Calu3 (cell line): ENCODE measurements at regions not wholly inside any gene's neighbourhood (a gene's known extent, or its start where the extent isn't known, plus 50 kb on each side); places are given as distances from the start of the nearest gene placed in this dataset.

Source experiments
- BruUV-seq: library from RNA; stranded (reverse); fragments of 400-500 nt; replicated peaks from 2 replicates; lab custom pipeline; 2021; lab: Mats Ljungman, UMichigan
- CTCF ChIA-PET: fragments of 300-600 bp; sonication (Branson Sonifier 250); formaldehyde crosslinking; loops from one replicate; lab custom pipeline; 2022; ENCODE audit warnings: antibody characterized with exemption; lab: Charles Lee
- DNase-seq: peaks from one replicate; pipeline ENCODE4 v3.0.0; 2022
- H3K27ac Mint-ChIP-seq: one replicate; pipeline ENCODE4 v1.8.0; 2022; ENCODE audit warnings: mixed read lengths; ENCODE audit not compliant: unreplicated experiment
- H3K27me3 Mint-ChIP-seq: one replicate; pipeline ENCODE4 v1.8.0; 2022; ENCODE audit warnings: mixed read lengths; ENCODE audit not compliant: unreplicated experiment
- H3K36me3 Mint-ChIP-seq: one replicate; pipeline ENCODE4 v1.8.0; 2022; ENCODE audit warnings: mild to moderate bottlenecking, moderate library complexity, mixed read lengths; ENCODE audit not compliant: insufficient read depth, unreplicated experiment
- H3K4me1 Mint-ChIP-seq: one replicate; pipeline ENCODE4 v1.8.0; 2022; ENCODE audit warnings: mild to moderate bottlenecking, low read depth, mixed read lengths; ENCODE audit not compliant: unreplicated experiment
- H3K4me3 Mint-ChIP-seq: one replicate; pipeline ENCODE4 v1.8.0; 2022; ENCODE audit warnings: mild to moderate bottlenecking, low read depth, moderate library complexity, mixed read lengths; ENCODE audit not compliant: unreplicated experiment
- H3K9me3 Mint-ChIP-seq: one replicate; pipeline ENCODE4 v1.8.0; 2022; ENCODE audit warnings: low read depth, mixed read lengths; ENCODE audit not compliant: unreplicated experiment
- CTCF ChIP-seq: fragments of 200-600 bp; IDR thresholded peaks from one replicate; pipeline ENCODE4 v1.8.0; 2022; ENCODE audit warnings: antibody characterized with exemption; ENCODE audit not compliant: unreplicated experiment
- intact Hi-C: fragments of 100-400 bp; cut with micrococcal nuclease; formaldehyde crosslinking; loops from one replicate; pipeline ENCODE4 v1.10.0; 2022; ENCODE audit not compliant: unreplicated experiment

- peaks cover 3% of the 10 kb centered on the region for H3K9me3 Mint-ChIP-seq
- DNase-seq, result no peak
- CTCF ChIA-PET, result no interaction called here
- H3K4me3 Mint-ChIP-seq, result no peak overlapping the region
- BruUV-seq, result no TSS peak
- H3K27me3 Mint-ChIP-seq, result no peaks in the 10 kb centered on the region
- no peaks in the 10 kb centered on the region for H3K36me3 Mint-ChIP-seq
- TF ChIP-seq CTCF, result no peak
- intact Hi-C loops, result no loop called here
- no peaks in the 10 kb centered on the region for H3K4me1 Mint-ChIP-seq
- H3K27ac Mint-ChIP-seq, result no peak overlapping the region
Observed at GRCh38 chr9:118083161-118083560, 379.0 kb downstream of the TLR4 start.

- no peak overlapping the region for H3K4me3 Mint-ChIP-seq
- BruUV-seq, result no TSS peak
- H3K27me3 Mint-ChIP-seq, result no peaks in the 10 kb centered on the region
- CTCF ChIA-PET, result no interaction called here
- no peaks in the 10 kb centered on the region for H3K4me1 Mint-ChIP-seq
- intact Hi-C loops, result no loop called here
- H3K27ac Mint-ChIP-seq, result no peak overlapping the region
- no peak for TF ChIP-seq CTCF
- H3K36me3 Mint-ChIP-seq, result no peaks in the 10 kb centered on the region
- DNase-seq, result no peak
- H3K9me3 Mint-ChIP-seq, result peaks cover 3% of the 10 kb centered on the region
Observed at GRCh38 chr9:118088090-118088489, 383.9 kb downstream of the TLR4 start.

DNA sequence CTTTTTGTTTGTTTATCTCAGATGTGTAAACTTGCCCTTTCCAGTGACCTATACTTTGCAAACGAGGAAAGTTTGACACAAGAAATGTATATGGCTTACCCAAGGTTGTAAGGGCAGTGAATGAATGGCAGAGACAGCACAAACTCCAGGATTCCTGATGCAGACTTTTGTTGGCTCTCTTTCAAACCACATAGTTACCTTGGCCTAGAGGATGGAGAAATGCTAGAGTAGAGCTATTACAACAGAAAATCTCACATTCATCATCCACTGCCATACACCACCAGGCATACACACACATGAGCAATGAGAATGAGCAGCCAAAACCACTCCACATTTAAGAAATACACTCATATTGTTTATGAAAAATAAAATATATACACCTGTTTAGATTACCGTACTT, 387.0 kb downstream of the TLR4 start:
- no peaks in the 10 kb centered on the region for H3K27me3 Mint-ChIP-seq
- no peak for DNase-seq
- no peaks in the 10 kb centered on the region for H3K4me1 Mint-ChIP-seq
- H3K4me3 Mint-ChIP-seq, result no peak overlapping the region
- intact Hi-C loops, result no loop called here
- H3K9me3 Mint-ChIP-seq, result peaks cover 3% of the 10 kb centered on the region
- BruUV-seq, result no TSS peak
- CTCF ChIA-PET, result no interaction called here
- no peak for TF ChIP-seq CTCF
- no peaks in the 10 kb centered on the region for H3K36me3 Mint-ChIP-seq
- no peak overlapping the region for H3K27ac Mint-ChIP-seq

- BruUV-seq, result no TSS peak
- DNase-seq, result no peak
- H3K27me3 Mint-ChIP-seq, result no peaks in the 10 kb centered on the region
- no peaks in the 10 kb centered on the region for H3K4me1 Mint-ChIP-seq
- CTCF ChIA-PET, result no interaction called here
- H3K27ac Mint-ChIP-seq, result no peak overlapping the region
- H3K36me3 Mint-ChIP-seq, result no peaks in the 10 kb centered on the region
- no peak overlapping the region for H3K4me3 Mint-ChIP-seq
- peaks cover 3% of the 10 kb centered on the region for H3K9me3 Mint-ChIP-seq
- TF ChIP-seq CTCF, result no peak
- intact Hi-C loops, result no loop called here
Observed at GRCh38 chr9:118091711-118092500, 387.7 kb downstream of the TLR4 start.
